ENCODE measurements at regions not wholly inside any gene's neighbourhood (a gene's known extent, or its start where the extent isn't known, plus 50 kb on each side); places are given as distances from the start of the nearest gene placed in this dataset.

DNA sequence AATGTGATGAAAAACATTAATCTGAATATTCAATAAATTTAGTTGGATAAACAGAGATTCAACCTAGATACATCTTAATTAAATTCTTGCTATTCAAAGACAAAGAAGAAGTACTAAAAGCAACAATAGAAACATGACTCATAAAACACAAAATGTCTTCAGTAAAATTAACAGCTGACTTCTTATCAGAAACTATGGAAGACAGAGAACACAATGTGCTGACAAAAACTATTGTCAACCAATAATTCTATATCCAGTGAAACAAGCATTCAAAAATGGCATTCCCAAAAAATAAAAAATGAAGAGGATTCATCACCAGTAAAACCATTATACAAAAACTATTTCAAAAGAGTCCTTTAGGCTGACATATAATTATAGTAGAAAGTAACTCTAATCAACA, 400.5 kb upstream of the SORCS1 start:
- TF ChIP-seq, protein P1, sequence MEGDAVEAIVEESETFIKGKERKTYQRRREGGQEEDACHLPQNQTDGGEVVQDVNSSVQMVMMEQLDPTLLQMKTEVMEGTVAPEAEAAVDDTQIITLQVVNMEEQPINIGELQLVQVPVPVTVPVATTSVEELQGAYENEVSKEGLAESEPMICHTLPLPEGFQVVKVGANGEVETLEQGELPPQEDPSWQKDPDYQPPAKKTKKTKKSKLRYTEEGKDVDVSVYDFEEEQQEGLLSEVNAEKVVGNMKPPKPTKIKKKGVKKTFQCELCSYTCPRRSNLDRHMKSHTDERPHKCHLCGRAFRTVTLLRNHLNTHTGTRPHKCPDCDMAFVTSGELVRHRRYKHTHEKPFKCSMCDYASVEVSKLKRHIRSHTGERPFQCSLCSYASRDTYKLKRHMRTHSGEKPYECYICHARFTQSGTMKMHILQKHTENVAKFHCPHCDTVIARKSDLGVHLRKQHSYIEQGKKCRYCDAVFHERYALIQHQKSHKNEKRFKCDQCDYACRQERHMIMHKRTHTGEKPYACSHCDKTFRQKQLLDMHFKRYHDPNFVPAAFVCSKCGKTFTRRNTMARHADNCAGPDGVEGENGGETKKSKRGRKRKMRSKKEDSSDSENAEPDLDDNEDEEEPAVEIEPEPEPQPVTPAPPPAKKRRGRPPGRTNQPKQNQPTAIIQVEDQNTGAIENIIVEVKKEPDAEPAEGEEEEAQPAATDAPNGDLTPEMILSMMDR (conservative IDR thresholded peaks at IDR 0.05 in 1 of 2, IDR thresholded peaks at IDR 0.05 in 1 of 2; ENCODE audit: extremely low read depth in 1 of 2, insufficient read depth in 1 of 2, low read depth in 1 of 2, low read length in 2 of 2): no peak
- no peak for TF ChIP-seq EZH2 (IDR thresholded peaks at IDR 0.05; ENCODE audit: borderline replicate concordance, low read length)
